ENCODE measurements at regions not wholly inside any gene's neighbourhood (a gene's known extent, or its start where the extent isn't known, plus 50 kb on each side); places are given as distances from the start of the nearest gene placed in this dataset.
"Not testable (repeated sequence)": the region's sequence is repeated elsewhere in the genome, so short reads cannot be mapped to it uniquely, and the experiment has no call there.

DNA sequence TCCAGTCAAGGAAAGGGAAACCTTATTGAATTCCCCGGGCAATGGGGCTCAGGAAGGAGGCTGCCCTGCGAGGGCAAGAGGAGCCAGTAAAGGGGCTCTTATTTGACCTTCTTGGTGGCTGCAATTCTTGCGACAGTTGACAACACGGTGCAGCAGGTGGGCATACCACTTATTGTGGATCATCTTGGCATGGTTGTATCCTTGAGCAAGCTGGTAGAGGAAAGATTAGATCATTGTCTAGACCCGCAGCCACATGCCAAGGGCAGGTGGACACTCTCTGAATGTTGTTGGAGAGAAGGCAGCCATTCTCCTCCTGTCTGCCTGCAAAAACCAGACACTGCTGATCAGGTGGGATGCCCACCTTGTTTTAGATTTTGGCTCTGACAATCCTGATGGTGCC, 170.2 kb upstream of the CHST9 start:
- DNase-seq, result no peak

- DNase-seq, result no peak
These were observed 168.2 kb upstream of the CHST9 start for GRCh38 chr18:27353273-27353672.

DNA sequence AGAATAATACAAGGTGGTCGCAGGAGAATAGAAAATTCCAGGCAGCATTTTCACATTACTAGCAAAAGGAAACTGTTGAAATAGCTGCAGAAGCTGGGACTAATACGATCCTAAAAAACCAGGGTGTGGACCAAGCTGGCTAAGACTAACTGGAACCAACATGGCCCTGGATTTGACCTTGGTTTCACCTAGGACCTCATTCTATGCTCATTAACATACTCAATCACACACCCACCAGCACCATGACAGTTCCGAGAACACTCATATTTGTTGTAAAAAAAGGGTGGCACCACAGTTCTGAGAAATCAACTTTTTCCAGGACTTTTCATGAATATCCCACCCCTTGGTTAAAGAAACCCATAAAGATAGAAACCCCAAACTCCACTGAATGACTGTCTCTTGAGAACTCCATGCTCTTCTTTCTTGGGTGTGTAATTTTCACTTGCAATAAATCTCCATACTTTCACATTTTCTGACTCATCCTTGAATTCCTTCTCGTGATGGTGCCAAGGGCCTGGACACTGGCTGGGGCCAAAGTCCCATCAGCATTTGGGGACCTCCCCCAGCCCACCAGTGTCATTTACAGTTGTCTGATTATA, 164.3 kb upstream of the CHST9 start:
- DNase-seq, result no peak

GRCh38 chr18:27331606-27332005, 146.5 kb upstream of the CHST9 start:
- no peak for DNase-seq

GRCh38 chr18:27314996-27315395, 129.9 kb upstream of the CHST9 start:
- no peak for DNase-seq

DNA sequence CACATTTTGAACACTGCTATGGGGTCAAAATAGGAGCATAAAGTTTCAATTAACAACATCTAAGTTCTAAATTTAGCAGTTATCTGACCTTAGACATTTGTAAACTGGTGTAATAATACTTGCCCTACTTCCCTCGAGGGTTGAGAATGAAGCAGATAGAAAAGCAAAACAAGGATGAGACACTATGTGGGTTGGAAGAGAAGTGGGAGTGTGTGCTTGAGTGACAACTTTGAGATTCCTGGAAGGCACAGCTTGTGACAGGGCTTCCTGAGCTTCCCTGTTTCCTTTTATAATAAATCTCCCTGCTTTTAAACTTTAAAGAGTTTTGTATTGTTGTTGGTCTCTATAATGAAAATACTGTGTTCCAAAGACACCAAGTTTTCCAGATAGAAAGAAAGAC, 128.6 kb upstream of the CHST9 start:
- no peak for DNase-seq

- no peak for DNase-seq
These were observed 127.7 kb upstream of the CHST9 start for GRCh38 chr18:27312853-27313252.

DNA sequence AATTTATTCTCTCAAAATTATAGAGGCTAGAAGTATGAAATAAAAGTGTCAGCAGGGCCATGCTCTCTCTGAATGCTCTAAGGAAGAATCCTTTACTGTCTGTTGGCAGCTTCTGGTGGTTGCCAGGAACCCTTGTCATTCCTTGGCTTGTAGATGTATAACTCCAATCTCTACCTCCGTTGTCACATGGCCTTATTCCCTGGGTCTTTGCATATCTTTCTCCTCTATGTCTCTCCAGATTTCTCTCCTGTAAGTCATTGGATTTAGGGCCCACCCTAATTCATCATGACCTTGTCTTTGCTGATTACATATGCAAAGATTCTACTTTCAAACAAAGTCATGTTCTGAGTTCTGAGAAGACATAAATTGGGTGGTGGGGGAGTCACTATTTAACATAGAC, 127.0 kb upstream of the CHST9 start:
- no peak for DNase-seq

DNA sequence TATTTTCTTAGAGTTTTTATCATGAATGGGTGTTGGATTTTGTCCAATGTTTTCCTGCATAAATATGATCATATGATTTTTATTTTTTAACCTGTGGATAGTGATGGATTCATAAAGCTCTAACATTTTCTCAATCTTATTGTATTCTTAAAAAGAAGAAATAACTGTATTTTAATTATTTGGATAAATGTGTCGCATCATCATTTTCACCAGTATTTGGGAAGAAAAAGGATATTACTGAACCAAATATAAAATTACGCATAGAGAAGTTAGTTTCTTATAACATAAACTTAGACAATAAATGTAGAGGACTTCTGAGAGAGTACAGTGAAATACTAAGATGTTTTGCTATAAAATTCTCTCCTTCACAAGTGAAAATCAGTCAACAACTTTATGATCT, 126.0 kb upstream of the CHST9 start:
- no peak for DNase-seq

DNA sequence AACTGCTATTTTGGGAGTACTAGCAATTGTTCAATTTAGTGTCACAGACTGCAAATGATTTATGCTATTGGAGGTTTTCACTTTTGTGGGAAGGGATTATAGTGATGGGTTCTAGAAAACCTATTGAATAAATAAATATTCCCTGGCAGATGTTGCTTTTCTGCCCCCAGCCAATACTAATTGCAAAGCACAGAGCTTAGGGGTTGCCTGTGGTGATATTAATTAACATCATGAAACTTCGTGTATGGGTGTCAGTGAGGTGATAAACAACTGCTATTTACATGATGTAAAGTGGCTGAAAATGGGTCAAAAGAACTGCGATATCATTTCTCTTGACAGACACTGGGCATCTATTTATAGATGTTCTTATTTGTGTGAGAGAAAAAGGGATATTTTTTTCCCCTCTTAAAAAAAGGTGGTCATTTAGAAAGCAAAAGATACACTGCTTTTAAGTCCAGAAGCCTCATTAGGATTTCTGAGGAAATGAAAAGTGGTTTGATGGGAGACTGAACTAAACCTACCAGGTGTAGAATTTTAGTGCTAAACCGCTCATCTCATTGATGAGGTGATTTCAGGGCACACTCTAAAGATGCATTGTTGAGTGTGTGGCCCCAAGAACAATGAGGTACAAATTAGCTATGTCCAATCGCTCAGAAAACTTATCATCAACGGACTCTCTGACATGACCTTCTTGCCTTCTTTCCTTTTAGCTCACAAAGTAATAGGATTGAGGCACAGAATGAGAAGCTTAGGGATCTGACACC, 116.7 kb upstream of the CHST9 start:
- DNase-seq, result no peak

DNA sequence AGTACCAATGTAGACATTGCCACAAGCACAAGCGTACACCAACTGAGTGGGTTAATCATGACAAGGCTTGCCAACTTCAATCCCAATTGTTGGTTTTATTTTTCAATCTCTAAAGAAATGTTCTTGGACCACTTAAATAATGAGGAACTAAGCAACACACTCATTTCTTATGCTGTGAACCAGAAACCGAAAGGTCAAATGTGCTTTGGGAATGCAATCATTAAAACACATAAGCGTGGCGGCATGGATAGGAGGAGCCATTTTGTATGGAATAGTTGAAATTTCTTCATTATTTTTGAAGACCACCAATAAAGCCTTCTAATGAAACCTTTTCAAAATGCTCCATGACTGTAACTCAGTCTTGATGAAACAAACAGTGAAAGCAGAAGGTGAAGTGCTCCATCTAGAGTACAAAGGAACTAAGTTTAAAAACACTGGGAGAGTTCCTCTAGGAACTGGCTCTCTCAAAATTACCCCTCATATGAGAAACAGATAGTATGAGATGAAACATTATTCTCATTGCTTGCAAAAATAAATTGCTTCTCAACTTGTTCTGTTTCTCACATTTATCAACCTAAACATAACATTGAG, 113.2 kb upstream of the CHST9 start:
- DNase-seq, result no peak

DNA sequence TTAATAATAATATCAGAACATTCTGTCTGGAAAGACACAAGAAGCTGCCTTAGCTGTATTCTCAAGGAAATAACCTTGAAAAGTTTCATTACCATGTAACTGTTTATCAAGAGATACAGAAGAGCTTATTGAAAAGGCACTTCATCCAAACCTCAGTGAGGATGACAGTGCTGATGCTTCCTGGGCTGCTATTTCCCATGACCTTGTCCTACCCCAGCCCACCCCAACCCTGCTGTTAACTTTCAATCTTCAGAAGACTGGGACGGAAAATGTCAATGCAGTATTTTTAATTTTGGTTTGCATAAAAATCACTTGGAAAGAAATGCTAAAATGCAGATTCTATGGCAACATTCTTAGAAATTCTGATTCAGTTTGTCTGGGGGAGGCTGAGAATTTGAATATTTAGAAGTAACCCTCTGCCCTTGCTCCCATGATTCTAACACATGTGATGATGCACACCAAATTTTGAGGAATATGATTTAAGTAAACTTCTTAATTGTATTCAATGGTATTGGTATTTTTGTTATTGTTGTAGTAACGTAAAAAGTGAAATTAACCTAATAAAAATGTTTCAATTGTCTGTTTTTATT, 101.0 kb upstream of the CHST9 start:
- not testable (repeated sequence) for DNase-seq

DNA sequence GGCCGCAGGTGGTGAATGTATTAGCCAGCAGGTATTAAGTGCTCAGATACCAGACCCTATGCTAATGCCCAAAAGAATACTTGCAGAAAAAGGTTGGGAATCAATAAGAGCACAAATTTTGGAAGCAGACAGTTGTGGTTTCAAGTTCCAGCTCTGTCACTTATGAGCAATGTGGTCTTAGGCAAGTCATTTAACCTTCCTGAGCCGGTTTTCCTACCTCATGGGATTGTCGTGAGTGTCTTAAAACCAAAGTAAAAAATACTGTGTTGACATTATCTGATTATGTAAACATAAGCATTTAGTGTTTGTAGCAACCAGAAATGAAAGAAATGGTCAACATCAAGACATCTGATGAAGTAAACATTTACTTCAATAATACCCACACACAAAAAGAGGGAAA, 93.0 kb upstream of the CHST9 start:
- no peak for DNase-seq

DNA sequence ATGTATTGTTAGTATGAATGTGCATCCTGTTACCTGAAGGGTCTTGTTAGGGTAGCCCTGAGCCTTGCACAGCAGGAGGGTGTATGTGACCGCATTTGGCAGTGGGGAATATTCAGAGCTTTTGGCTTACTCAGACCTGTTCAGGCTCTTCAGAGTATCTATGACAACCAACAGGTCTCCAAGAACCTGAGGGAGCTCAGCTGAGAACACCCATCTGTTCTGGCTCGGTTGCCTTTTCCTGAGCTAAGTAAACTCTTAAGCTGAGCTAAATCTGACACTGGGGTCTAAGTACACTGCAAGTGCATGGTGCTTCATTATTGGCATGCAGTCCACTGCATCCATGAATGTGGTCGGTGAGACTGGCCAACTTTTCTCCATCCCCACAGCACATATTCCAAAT, 92.4 kb upstream of the CHST9 start:
- no peak for DNase-seq

DNA sequence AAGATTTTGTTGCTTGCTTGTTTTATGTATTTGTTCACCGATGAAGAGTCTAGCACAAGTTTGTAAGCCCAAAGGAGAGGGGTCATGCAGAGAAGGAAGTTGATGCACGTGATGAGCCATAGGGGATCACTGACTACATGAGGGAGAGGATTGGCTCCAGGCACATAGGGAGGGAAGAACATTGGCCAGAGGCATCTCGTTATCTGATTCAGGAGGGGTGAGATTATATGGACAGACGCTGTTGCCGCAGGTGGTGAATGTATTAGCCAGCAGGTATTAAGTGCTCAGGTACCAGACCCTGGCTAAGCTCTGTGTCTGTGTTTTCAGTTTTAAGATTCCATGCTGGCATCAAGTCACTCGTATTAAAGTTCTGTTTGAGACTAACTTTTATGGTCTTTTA, 91.8 kb upstream of the CHST9 start:
- DNase-seq, result no peak

DNA sequence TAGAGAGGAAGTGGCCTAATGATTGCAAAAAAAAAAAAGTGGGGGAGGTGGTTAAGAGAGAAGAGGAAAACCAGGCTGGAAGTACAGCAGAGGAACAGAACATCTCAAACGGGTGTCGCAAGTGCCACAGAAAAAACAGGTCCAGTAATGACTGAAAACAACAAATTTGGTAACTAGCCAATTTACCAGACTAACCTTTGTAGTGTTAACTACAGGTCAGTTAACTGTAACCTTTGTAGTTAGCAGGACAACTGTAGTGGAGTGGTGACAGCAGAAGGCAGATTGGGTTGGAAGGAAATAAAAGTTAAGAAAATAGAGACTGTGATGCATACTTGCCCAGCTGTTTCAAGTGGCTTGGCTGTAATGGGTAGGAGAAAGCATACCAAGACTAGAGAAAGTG, 91.4 kb upstream of the CHST9 start:
- DNase-seq, result no peak

DNA sequence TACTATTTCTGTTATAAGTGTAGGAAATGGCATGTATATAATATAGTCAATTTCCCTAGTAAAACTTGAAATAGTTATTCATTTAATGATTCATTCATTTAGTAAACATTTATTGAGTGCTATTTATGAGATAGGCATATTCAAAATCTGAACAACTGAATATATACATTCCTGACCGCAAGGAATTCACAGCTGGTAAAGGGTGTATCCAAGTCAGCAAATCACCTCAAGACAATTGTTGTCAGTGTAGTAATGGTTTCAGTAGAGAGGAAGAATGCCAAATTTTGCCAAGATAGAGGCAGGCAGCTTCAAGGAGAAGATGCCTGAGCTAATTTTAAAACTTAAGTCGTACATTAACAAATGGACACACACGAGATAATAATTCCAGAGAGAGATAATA, 89.8 kb upstream of the CHST9 start:
- no peak for DNase-seq

GRCh38 chr18:27270508-27270907, 85.4 kb upstream of the CHST9 start:
- no peak for DNase-seq

- DNase-seq, result no peak
These were observed 78.3 kb upstream of the CHST9 start for GRCh38 chr18:27263369-27263768.

DNA sequence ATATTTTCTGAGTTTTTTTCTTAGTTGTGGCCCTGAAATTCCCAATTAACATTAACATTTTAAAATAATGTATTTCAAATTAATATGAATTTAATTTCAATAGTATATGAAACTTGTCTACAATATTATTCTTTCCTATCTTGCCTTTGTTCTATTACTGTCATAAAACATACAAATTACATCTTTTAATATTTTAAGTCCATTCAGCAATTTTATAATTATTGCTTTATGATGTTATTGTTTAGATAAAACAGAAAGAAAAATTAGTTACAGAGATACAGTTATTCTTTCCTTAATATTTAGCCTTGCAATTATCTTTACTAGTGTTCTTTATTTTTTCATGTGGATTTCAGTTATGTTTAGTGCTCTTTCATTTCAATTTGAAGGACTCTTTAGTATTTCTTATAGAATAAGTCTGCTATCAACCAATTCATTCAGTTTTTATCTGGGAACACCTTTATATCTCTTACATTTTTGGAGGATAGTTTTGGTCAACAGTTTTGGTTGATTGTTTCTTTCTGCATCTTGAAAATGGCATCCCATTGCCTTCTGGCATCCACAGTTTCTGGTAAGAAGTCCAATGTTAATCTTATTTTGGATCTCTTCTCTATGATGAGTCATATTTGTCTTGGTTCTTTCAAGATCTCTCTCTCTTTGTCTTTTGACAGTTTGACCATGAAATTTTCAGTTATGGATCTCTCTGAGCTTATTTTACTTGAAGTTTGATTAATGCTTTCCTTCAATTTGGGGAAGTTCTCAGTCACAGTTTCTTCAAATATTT, 76.9 kb upstream of the CHST9 start:
- DNase-seq, result no peak

GRCh38 chr18:27253571-27253970, 68.5 kb upstream of the CHST9 start:
- DNase-seq, result no peak

GRCh38 chr18:27250471-27250870, 65.4 kb upstream of the CHST9 start:
- DNase-seq, result no peak

DNA sequence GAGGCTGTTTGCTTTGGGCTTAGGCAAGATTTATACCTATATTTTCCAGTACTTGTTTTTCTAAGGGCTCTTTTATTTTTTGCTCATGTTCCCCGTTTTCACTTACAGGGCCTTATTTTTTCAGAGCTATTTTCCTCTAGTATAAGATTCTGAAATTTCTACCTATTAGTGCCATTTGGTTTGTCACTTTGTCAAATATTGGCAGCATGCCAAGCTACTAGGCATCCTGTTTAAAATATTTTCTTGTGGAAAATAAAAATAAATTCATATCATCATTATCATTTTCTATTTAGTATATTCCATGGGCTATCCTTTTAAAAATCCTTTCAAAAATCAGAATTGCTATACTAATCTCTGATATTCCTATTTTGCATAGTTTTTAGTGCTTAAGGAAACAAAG, 64.8 kb upstream of the CHST9 start:
- DNase-seq, result no peak

Measured in femur (tissue), 1 donor.